Limb (tissue), 2 donors: ENCODE measurements at regions not wholly inside any gene's neighbourhood (a gene's known extent, or its start where the extent isn't known, plus 50 kb on each side); places are given as distances from the start of the nearest gene placed in this dataset.
"Not testable (repeated sequence)": the region's sequence is repeated elsewhere in the genome, so short reads cannot be mapped to it uniquely, and the experiment has no call there.

Experiments used
- DNase-seq, 2 donors: peaks; one replicate each; pipeline ENCODE4 v3.0.0-alpha.2; 2016; ENCODE audit errors: extremely low spot score in 2 of 2

DNA sequence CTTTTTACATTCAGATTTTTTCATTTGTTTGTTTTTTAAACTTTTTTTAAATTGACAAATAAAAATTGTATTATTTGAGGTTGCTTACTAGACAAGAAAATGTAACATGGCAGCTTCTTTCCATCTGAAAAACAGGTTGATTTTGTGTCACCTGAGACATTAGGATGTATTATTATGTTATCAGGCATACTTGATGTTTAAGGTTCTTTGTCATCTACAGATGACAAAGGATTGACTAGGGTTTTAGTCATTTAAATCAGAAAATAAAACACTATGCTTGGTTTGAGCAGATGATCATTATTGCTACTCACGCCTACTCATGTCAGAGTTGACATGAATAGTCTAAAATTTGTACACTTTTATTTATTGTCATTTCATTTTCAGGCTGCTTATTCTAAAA lies 1494.5 kb downstream of the SLITRK5 start:
- no peak for DNase-seq

DNA sequence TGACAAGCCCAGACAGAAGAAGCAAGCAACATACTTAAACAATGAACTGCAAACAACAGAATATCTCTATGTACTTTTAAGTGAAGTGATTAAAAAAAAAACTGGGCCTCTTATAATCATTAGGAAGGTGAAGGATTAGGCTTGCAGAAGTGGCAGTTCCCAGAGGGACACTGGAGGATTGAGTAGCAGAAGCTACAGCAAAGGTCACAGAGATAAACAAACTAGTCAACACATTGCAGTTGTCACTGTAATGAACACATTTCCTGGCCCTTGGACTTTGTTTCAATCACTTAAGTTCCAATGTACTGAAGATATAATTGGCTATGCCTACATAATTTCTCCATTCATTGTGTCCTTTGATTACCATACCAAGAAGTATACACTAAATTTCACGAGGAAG lies 1498.8 kb downstream of the SLITRK5 start:
- DNase-seq: no peak

DNA sequence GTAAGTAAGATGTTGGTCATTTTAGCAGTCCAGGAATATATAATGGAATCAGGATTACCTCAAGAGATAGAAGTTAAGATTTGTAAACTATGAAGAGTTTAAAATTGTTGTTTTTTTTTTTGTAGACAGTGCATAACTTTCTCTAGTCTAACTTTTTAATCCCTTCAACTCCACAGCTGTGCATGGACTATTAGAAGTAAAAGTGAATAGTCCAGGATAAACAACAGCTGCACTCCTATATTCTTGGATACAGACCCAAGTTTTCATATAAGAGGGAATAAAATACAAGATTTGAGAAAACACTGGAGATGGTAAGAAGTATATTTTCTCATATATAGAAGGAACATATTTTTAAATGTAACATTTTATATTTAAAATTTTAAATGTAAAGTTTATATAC lies 1509.9 kb downstream of the SLITRK5 start:
- DNase-seq: peak in 1 of 2 donors; percentile 24

- DNase-seq: no peak
Observed at GRCh38 chr13:89199138-89199537, 1528.0 kb downstream of the SLITRK5 start.

GRCh38 chr13:89204435-89204834 lies 1533.3 kb downstream of the SLITRK5 start:
- DNase-seq: no peak

DNA sequence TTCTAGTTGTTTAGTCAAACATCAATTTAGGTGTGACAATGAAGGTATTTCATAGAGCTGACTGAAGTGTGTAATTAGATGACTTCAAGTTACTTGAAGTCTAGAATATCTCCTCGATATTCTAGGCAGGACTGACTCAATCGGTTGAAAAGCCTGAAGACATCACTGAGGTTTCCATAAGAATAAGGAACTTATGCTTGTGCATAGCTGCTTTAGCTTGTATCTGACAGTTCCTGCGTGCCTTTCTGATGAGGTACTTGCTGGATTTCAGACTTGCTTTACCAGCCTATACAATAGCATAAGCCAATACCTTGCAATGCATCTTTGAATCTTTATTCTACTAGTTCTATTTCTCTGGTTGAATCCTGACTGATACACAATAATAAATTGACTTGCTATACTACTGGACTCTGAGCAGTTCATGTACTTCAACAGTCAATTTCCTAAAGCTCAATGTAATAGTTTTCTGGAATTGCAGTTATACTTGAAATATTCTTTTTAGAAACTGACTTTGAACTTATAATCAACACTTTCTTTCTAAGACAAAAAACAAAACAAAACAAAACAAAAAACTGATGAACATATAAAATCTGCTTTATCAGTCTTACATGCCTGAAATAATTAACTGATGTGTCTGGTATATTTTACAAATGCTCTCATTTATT lies 1534.8 kb downstream of the SLITRK5 start:
- no peak for DNase-seq

- DNase-seq: no peak
Observed at GRCh38 chr13:89212186-89212585, 1541.0 kb downstream of the SLITRK5 start.

GRCh38 chr13:89214185-89214584 lies 1543.0 kb downstream of the SLITRK5 start:
- DNase-seq: peak in 1 of 2 donors; percentile 14

GRCh38 chr13:89215319-89215718 lies 1544.1 kb downstream of the SLITRK5 start:
- DNase-seq: not testable (repeated sequence)

GRCh38 chr13:89217813-89218212 lies 1546.6 kb downstream of the SLITRK5 start:
- DNase-seq: no peak

GRCh38 chr13:89221557-89222158 lies 1550.5 kb downstream of the SLITRK5 start:
- no peak for DNase-seq

- no peak for DNase-seq
Observed at GRCh38 chr13:89227356-89227755, 1556.2 kb downstream of the SLITRK5 start.

DNA sequence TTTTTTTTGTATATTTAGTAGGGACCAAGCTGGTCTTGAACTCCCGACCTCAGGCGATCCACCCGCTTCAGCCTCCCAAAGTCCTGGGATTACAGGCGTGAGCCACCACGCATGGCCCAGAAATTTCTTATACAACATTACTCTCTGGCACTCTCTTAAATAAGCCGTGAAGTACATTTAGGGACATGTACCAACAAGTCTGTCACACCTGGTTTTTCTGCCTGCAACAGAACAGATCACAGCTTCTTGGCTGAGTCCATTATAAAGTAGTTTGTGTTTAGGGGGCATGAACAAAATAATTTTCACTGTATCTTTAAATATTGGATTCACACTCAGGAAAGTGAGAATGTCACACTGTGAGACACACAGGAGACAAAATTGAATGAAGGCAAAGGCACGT lies 1567.3 kb downstream of the SLITRK5 start:
- no peak for DNase-seq

- DNase-seq: no peak
Observed at GRCh38 chr13:89239361-89240127, 1568.4 kb downstream of the SLITRK5 start.

DNA sequence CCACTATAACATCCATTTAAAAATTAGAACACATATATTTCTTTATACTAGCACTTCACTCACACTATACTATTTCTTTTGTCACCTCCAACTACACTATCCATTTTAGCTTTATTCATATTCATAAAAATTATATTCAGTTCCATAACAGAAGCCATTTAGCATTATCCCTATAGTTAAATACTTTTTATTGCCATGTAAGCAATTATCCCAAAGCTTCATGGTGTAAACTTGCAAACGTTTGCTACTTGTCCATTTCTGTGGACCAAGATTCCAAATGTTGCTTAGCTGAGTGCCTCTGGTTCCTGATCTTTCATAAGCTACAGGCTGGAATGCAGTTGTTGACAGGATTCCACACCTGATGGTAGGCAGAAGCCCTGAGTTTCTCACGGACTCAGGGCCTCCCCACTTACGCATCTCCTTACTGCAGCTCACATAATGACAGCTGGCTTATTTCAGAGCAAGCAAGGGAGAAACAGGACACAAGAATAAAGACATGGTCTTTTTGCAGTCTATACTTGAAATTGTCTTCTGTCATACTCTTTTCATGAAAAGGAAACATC lies 1584.8 kb downstream of the SLITRK5 start:
- DNase-seq: no peak

- DNase-seq: no peak
Observed at GRCh38 chr13:89267734-89268133, 1596.6 kb downstream of the SLITRK5 start.

- DNase-seq: no peak
Observed at GRCh38 chr13:89269737-89270136, 1598.6 kb downstream of the SLITRK5 start.

GRCh38 chr13:89270736-89271135 lies 1599.6 kb downstream of the SLITRK5 start:
- no peak for DNase-seq

DNA sequence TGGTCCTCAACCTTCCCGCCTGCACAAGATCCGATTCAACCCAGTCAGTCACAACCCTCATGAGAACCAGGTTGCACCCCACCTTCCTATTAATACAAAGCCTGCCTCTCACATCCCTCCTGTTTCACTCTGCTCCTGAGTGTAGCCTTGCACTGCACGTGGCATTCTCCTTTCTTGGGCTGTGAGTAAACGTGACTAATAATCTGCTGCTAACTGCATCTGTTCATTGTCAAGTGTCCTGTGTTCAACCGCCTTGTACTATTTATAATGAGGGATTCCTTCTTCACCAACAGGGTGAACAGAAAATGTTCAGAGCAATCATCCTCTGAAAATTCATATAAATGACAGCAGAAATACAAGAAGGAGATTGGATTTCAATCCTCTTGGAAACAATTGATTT lies 1608.2 kb downstream of the SLITRK5 start:
- DNase-seq: no peak

- no peak for DNase-seq
Observed at GRCh38 chr13:89281331-89281730, 1610.2 kb downstream of the SLITRK5 start.

GRCh38 chr13:89282241-89282640 lies 1611.1 kb downstream of the SLITRK5 start:
- DNase-seq: no peak

- DNase-seq: no peak
Observed at GRCh38 chr13:89287381-89287780, 1616.2 kb downstream of the SLITRK5 start.
